ENCODE measurements at regions not wholly inside any gene's neighbourhood (a gene's known extent, or its start where the extent isn't known, plus 50 kb on each side); places are given as distances from the start of the nearest gene placed in this dataset.

DNA sequence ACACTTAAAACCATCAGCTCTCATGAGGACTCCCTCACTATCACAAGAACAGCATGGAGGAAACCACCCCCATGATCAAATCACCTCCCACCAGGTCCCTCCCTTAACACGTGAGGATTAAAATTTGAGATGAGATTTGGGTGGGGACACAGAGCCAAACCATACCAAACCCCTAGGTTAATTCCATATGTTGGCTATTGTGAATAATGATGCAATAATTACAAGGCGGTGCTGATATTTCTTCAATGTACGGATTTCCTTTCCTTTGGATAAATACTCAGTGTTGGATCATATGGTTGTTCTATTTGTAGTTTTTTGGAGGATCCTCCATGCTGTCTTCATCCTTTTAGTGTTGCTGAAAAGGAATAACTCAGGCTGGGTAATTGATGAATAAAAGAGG is 652.1 kb upstream of the PKDCC start:
- H3K36me3 ChIP-seq (replicated peaks; ENCODE audit: low read depth, low read length): no peaks in the 10 kb centered on the region
- H3K4me1 ChIP-seq (ENCODE audit: low read length): no peaks in the 10 kb centered on the region; the same call in 1 of the 2 replicates
- H2AFZ ChIP-seq (ENCODE audit: low read depth, low read length): no peak overlapping the region
- H3K9me3 ChIP-seq (ENCODE audit: insufficient read depth, low read length): no peaks in the 10 kb centered on the region
- no peaks in the 10 kb centered on the region for H3K27me3 ChIP-seq (ENCODE audit: low read depth, low read length)
- no peak overlapping the region for H3K4me3 ChIP-seq (ENCODE audit: low read length)
- H3K79me2 ChIP-seq (ENCODE audit: low read length): no peaks in the 10 kb centered on the region
- no peak overlapping the region for H3K27ac ChIP-seq (ENCODE audit: low read length)
- no peak overlapping the region for H3K9ac ChIP-seq (ENCODE audit: low read length)
- TF ChIP-seq, protein P1, sequence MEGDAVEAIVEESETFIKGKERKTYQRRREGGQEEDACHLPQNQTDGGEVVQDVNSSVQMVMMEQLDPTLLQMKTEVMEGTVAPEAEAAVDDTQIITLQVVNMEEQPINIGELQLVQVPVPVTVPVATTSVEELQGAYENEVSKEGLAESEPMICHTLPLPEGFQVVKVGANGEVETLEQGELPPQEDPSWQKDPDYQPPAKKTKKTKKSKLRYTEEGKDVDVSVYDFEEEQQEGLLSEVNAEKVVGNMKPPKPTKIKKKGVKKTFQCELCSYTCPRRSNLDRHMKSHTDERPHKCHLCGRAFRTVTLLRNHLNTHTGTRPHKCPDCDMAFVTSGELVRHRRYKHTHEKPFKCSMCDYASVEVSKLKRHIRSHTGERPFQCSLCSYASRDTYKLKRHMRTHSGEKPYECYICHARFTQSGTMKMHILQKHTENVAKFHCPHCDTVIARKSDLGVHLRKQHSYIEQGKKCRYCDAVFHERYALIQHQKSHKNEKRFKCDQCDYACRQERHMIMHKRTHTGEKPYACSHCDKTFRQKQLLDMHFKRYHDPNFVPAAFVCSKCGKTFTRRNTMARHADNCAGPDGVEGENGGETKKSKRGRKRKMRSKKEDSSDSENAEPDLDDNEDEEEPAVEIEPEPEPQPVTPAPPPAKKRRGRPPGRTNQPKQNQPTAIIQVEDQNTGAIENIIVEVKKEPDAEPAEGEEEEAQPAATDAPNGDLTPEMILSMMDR (IDR thresholded peaks at IDR 0.05; ENCODE audit: low read depth, low read length): no peak
- no peak for TF ChIP-seq EZH2phosphoT487 (IDR thresholded peaks at IDR 0.05; ENCODE audit: low read depth)
- no peak overlapping the region for H3K4me2 ChIP-seq (ENCODE audit: low read length)
- H4K20me1 ChIP-seq (ENCODE audit: insufficient read depth, low read length): no peaks in the 10 kb centered on the region

DNA sequence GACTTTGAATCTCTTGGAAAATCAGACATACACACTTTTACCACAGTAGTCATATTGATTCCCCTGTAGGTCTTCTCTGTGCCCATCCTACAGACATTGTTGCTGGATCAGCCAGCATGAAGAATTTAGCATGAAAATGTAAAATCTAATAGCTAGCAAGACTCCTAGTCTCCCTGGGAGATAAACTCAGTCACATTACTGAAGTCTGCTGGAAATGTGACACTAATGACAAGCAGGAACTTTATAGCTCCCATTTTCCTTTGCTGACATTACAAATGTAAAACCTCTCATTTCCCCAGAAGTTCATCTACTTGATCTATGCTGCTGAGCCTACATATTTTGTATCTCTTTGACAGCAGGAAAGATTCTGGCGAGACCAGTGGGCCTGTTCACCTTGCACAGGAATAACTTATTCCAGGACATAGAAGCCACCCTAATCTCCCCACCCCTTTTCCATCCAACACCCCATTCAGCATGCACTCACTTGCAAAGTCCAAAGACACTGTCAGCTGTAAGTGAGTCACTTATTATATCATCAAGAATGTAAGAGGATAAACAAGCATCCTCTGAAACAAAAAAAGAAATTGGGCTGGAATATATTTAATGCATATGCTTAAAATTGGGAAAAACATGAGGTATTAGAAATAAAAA is 648.3 kb upstream of the PKDCC start:
- Histone ChIP-seq H3K9ac (ENCODE audit: low read length) (no peak overlapping the region), H3K79me2 (ENCODE audit: low read length) (no peaks in the 10 kb centered on the region), H4K20me1 (ENCODE audit: insufficient read depth, low read length) (no peaks in the 10 kb centered on the region), H3K27me3 (ENCODE audit: low read depth, low read length) (no peaks in the 10 kb centered on the region), H3K27ac (ENCODE audit: low read length) (no peak overlapping the region), H3K36me3 (replicated peaks; ENCODE audit: low read depth, low read length) (no peaks in the 10 kb centered on the region), H3K4me2 (ENCODE audit: low read length) (no peak overlapping the region), H3K9me3 (ENCODE audit: insufficient read depth, low read length) (no peaks in the 10 kb centered on the region), H3K4me1 (ENCODE audit: low read length) (no peaks in the 10 kb centered on the region), H2AFZ (ENCODE audit: low read depth, low read length) (no peak overlapping the region), H3K4me3 (ENCODE audit: low read length) (no peak overlapping the region)
- TF ChIP-seq EZH2phosphoT487 (IDR thresholded peaks at IDR 0.05; ENCODE audit: low read depth): no peak
- TF ChIP-seq, protein P1 (IDR thresholded peaks at IDR 0.05; ENCODE audit: low read depth, low read length): no peak

DNA sequence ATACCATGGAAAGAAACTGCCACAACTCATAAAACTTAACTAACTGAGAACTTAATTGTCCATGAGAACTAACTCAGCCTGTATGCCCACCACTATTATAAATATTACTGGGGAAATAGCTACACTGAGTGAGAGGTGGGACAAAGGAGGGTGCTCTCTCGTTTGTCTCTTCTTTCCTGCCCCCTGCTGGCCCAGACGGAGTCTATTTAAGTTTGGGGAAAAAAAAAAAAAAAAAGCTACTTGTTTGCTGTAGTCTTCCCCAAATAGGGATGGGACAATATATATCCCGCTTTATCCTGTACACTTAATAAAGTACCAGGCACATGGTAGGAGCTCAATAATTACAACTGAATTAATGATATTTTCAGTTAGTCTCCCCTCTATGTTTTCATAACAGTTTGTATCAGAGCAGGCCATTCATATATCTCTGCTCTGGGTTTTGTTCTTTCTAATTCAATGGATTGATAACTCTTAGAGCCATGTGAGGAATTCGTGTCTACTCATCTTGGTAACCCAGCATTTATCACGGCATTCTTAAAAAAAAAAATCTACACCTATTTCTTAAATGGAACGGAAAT is 647.6 kb upstream of the PKDCC start:
- no peaks in the 10 kb centered on the region for H3K79me2 ChIP-seq (ENCODE audit: low read length)
- H3K27ac ChIP-seq (ENCODE audit: low read length): no peak overlapping the region
- H3K4me3 ChIP-seq (ENCODE audit: low read length): no peak overlapping the region
- no peaks in the 10 kb centered on the region for H3K36me3 ChIP-seq (replicated peaks; ENCODE audit: low read depth, low read length)
- H4K20me1 ChIP-seq (ENCODE audit: insufficient read depth, low read length): no peaks in the 10 kb centered on the region
- H3K9me3 ChIP-seq (ENCODE audit: insufficient read depth, low read length): no peaks in the 10 kb centered on the region
- H3K27me3 ChIP-seq (ENCODE audit: low read depth, low read length): no peaks in the 10 kb centered on the region
- H3K4me1 ChIP-seq (ENCODE audit: low read length): no peaks in the 10 kb centered on the region
- TF ChIP-seq, protein P1 (IDR thresholded peaks at IDR 0.05; ENCODE audit: low read depth, low read length): peak; percentile 57
- TF ChIP-seq EZH2phosphoT487 (IDR thresholded peaks at IDR 0.05; ENCODE audit: low read depth): no peak
- no peak overlapping the region for H3K9ac ChIP-seq (ENCODE audit: low read length)
- H3K4me2 ChIP-seq (ENCODE audit: low read length): no peak overlapping the region
- no peak overlapping the region for H2AFZ ChIP-seq (ENCODE audit: low read depth, low read length)

DNA sequence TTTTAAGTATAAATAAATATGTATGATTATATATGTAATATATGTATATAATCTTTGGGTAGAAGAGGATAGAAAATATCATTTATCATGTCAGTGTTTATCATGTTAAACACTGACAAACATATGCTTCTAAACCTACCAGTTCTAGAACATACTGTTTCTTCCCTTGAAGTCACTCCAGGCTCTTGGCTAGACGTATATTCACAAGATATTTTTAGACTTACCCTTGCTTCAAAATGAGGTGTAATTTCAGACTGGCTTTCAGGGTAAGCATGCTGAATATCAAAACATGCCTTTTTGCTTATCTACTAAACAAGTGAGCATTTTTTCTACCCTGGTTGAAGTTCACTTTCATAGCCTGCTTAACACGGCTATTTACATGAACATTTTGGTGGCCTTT is 642.4 kb upstream of the PKDCC start:
- TF ChIP-seq, protein P1 (IDR thresholded peaks at IDR 0.05; ENCODE audit: low read depth, low read length): no peak
- TF ChIP-seq EZH2phosphoT487 (IDR thresholded peaks at IDR 0.05; ENCODE audit: low read depth): no peak
- Histone ChIP-seq H3K27ac (ENCODE audit: low read length) (no peak overlapping the region), H3K79me2 (ENCODE audit: low read length) (no peaks in the 10 kb centered on the region), H2AFZ (ENCODE audit: low read depth, low read length) (no peak overlapping the region), H4K20me1 (ENCODE audit: insufficient read depth, low read length) (no peaks in the 10 kb centered on the region), H3K9me3 (ENCODE audit: insufficient read depth, low read length) (no peaks in the 10 kb centered on the region), H3K4me3 (ENCODE audit: low read length) (no peak overlapping the region), H3K4me2 (ENCODE audit: low read length) (no peak overlapping the region), H3K9ac (ENCODE audit: low read length) (no peak overlapping the region), H3K4me1 (ENCODE audit: low read length) (no peaks in the 10 kb centered on the region), H3K27me3 (ENCODE audit: low read depth, low read length) (no peaks in the 10 kb centered on the region), H3K36me3 (replicated peaks; ENCODE audit: low read depth, low read length) (no peaks in the 10 kb centered on the region)
